ENCODE measurements at regions not wholly inside any gene's neighbourhood (a gene's known extent, or its start where the extent isn't known, plus 50 kb on each side); places are given as distances from the start of the nearest gene placed in this dataset.
A peak's percentile ranks its signal among the peaks of the same experiment; 100 is the strongest.

DNA sequence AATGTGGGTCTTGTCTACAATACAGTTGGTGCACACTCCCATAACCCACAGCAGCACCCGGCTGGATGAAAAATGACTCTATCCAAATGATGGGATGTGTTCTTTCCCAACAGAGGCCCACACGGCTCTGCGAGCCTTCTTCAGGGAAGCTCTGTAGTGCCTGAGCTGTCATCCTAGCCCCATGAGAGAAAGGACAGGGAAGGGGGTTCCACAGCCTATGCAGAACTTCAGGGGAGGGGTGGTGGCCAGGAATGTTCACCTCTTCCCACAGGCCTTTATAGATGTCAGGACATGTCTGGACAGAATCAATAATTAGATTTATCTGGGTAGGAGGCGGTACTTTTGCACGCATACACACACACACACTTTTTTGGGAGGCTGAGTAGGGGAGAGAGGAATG is 109.0 kb downstream of the JCAD start:
- CTCF ChIA-PET = interaction anchor here (1.1 kb wide), 1 partner anchor 204 kb away, joined by 3 read pairs; no protein-coding TSS in a partner anchor
- H3K9me3 ChIP-seq (ENCODE audit: control insufficient read depth, insufficient read depth, low read length) = no peaks in the 10 kb centered on the region
- DNase-seq (ENCODE audit: low read depth, low spot score) = no peak
- H3K27ac ChIP-seq (ENCODE audit: low read depth, low read length) = peak overlapping the region; percentile 40
- H3K4me3 ChIP-seq (ENCODE audit: low read depth, low read length) = no peak overlapping the region
- TF ChIP-seq, protein P1, sequence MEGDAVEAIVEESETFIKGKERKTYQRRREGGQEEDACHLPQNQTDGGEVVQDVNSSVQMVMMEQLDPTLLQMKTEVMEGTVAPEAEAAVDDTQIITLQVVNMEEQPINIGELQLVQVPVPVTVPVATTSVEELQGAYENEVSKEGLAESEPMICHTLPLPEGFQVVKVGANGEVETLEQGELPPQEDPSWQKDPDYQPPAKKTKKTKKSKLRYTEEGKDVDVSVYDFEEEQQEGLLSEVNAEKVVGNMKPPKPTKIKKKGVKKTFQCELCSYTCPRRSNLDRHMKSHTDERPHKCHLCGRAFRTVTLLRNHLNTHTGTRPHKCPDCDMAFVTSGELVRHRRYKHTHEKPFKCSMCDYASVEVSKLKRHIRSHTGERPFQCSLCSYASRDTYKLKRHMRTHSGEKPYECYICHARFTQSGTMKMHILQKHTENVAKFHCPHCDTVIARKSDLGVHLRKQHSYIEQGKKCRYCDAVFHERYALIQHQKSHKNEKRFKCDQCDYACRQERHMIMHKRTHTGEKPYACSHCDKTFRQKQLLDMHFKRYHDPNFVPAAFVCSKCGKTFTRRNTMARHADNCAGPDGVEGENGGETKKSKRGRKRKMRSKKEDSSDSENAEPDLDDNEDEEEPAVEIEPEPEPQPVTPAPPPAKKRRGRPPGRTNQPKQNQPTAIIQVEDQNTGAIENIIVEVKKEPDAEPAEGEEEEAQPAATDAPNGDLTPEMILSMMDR (IDR thresholded peaks at IDR 0.05; ENCODE audit: low read depth, low read length) = no peak
- H3K27me3 ChIP-seq (ENCODE audit: control insufficient read depth, insufficient read depth, low read length) = no peaks in the 10 kb centered on the region
- POLR2A ChIA-PET = interaction anchor here (0.9 to 1.5 kb wide), 3 partner anchors 39 to 214 kb away, joined by 3 to 5 read pairs (median 4); no protein-coding TSS in a partner anchor

DNA sequence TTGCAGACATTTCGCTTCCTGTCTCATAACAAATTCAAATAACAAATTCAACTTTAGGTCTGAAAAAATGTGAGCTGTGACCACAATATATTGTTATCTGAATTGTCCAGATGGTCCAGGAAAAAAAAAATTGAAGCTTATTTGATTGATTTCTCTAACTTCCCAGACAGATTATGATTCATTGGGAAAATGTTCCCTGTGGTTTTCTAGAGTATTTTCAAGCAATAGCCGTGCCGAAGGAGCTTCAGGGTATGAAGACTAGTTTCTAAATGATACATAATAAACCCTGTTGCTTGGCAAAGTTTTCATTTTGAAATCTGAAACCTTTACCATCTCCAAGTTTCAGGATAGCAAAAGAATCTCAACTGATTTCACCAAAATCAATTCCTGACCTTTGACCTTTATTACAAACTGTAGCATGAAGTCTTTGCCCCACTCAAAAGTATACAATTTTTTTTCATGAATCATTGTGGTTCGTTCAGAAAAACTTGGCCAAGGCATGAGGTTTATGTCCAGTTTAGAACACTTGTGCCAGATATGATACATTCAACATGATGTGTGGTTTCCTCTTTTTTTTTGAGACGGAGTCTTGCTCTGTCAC is 109.9 kb downstream of the JCAD start:
- Histone ChIP-seq H3K27ac (ENCODE audit: low read depth, low read length) (peak overlapping the region; percentile 77), H3K27me3 (ENCODE audit: control insufficient read depth, insufficient read depth, low read length) (no peaks in the 10 kb centered on the region), H3K9me3 (ENCODE audit: control insufficient read depth, insufficient read depth, low read length) (no peaks in the 10 kb centered on the region), H3K4me3 (ENCODE audit: low read depth, low read length) (no peak overlapping the region)
- ChIA-PET POLR2A (interaction anchor here (0.8 to 1.2 kb wide), 2 partner anchors 52 to 138 kb away, joined by 4 to 5 read pairs; no protein-coding TSS in a partner anchor), CTCF (no interaction called here)
- peak; percentile 93 for DNase-seq (ENCODE audit: low read depth, low spot score)
- TF ChIP-seq, protein P1 (IDR thresholded peaks at IDR 0.05; ENCODE audit: low read depth, low read length) = no peak

DNA sequence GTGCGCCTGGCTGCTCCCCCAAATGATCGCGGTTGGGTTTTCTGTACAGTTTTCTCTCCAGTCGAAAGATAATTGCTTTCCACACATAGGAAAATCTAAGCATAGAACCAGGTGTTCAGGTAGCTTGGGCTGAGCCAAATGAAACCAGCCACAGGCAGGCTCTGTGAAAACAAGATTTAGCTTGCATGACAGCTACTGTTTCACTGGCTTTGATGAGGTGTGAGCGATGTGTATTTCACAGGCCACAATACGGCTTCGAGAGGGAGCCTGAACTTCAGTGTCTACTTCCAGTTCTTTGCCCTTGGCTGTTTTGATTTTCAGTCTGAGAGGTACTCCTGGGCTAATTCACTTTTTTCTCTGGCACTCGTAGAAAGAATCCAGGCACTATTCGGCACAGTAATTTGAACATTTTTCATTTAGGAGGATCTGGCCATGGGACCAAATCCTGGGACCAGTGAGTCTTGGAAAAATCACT is 110.5 kb downstream of the JCAD start:
- Histone ChIP-seq H3K27me3 (ENCODE audit: control insufficient read depth, insufficient read depth, low read length) (no peaks in the 10 kb centered on the region), H3K9me3 (ENCODE audit: control insufficient read depth, insufficient read depth, low read length) (no peaks in the 10 kb centered on the region), H3K27ac (ENCODE audit: low read depth, low read length) (peak overlapping the region; percentile 77), H3K4me3 (ENCODE audit: low read depth, low read length) (no peak overlapping the region)
- CTCF ChIA-PET = no interaction called here
- POLR2A ChIA-PET = interaction anchor here (1.2 kb wide), 1 partner anchor 137 kb away, joined by 4 read pairs; no protein-coding TSS in a partner anchor
- TF ChIP-seq, protein P1 (IDR thresholded peaks at IDR 0.05; ENCODE audit: low read depth, low read length) = no peak
- no peak for DNase-seq (ENCODE audit: low read depth, low spot score)

DNA sequence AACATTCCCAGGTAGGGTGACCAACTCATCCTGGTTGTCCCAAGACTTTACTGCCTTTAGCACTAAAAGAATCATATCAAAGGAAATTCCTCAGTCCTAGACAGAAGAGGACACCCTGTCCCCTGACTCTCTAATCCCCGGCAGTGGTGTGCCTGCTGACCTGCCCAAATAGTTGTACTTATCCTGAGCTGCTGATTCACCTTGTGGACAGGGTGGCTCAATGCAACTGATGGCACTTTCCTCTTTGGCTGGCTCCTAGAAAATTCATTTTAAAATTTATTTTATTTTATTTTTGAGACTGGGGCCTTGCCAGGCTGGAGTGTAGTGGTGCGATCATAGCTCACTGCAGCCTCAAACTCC is 111.7 kb downstream of the JCAD start:
- TF ChIP-seq, protein P1 (IDR thresholded peaks at IDR 0.05; ENCODE audit: low read depth, low read length) = no peak
- ChIA-PET CTCF (no interaction called here), POLR2A (no interaction called here)
- Histone ChIP-seq H3K27me3 (ENCODE audit: control insufficient read depth, insufficient read depth, low read length) (no peaks in the 10 kb centered on the region), H3K4me3 (ENCODE audit: low read depth, low read length) (no peak overlapping the region), H3K27ac (ENCODE audit: low read depth, low read length) (peak overlapping the region; percentile 57), H3K9me3 (ENCODE audit: control insufficient read depth, insufficient read depth, low read length) (no peaks in the 10 kb centered on the region)
- DNase-seq (ENCODE audit: low read depth, low spot score) = no peak

DNA sequence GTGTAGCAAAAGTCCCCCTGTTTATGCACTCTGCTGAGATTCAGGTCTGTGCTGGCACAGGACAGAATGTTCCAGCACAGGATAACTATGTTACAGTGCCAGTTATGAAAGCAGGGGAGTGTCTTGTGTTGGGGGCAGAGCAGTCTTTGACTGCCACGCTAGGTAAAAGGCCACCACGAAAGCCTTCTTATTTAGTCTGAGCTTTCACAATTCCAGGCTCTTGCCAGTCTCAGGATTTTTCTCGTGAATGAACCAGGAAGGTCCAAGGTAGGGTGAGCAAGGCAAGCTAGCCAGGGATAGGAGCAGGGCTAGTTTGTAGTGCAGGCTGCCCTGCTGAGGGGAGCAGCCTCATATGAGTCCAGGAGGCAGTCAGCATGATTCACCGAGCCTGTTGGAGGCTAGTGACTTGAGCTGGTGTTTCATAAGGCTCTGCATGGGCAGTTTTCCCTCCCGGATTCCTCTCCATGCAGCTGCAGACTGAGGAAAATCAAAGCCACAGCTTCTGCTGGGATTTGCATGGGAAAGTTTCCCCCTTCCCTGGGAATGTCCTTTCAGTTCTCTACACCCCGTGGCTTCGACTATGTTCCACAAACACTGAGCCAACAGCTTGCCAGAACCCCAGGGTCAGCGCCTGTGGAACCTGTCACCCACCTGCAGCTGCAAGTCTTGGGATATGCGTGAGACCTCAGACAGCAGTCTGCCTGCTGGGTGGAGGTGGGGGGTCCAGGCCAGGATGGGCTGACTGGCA is 112.3 kb downstream of the JCAD start:
- H3K27me3 ChIP-seq (ENCODE audit: control insufficient read depth, insufficient read depth, low read length) = no peaks in the 10 kb centered on the region
- no peak overlapping the region for H3K4me3 ChIP-seq (ENCODE audit: low read depth, low read length)
- CTCF ChIA-PET = no interaction called here
- peak; percentile 74 for DNase-seq (ENCODE audit: low read depth, low spot score)
- H3K27ac ChIP-seq (ENCODE audit: low read depth, low read length) = peak overlapping the region; percentile 57
- POLR2A ChIA-PET = no interaction called here
- H3K9me3 ChIP-seq (ENCODE audit: control insufficient read depth, insufficient read depth, low read length) = no peaks in the 10 kb centered on the region
- TF ChIP-seq, protein P1 (IDR thresholded peaks at IDR 0.05; ENCODE audit: low read depth, low read length) = no peak
